ENCODE measurements at regions not wholly inside any gene's neighbourhood (a gene's known extent, or its start where the extent isn't known, plus 50 kb on each side); places are given as distances from the start of the nearest gene placed in this dataset.

GRCh38 chr10:2543142-2543886 lies 524.0 kb upstream of the PFKP start:
- Histone ChIP-seq H3K18ac (ENCODE audit: low read depth, low read length) (no peak overlapping the region), H3K4me2 (ENCODE audit: low read depth, low read length) (no peak overlapping the region), H3K23ac (ENCODE audit: low read depth, low read length) (no peak overlapping the region), H3K9ac (ENCODE audit: low read depth, low read length) (no peak overlapping the region), H2BK20ac (ENCODE audit: low read depth, low read length) (no peak overlapping the region), H3K36me3 (ENCODE audit: control insufficient read depth, insufficient read depth, low read length) (no peaks in the 10 kb centered on the region), H3K27me3 (ENCODE audit: control insufficient read depth, insufficient read depth, low read length) (no peaks in the 10 kb centered on the region), H4K8ac (ENCODE audit: low read depth in 2 of 2, low read length in 2 of 2) (no peak overlapping the region), H2AK5ac (ENCODE audit: low read depth, low read length) (no peak overlapping the region), H4K5ac (ENCODE audit: low read depth, low read length) (no peak overlapping the region), H4K91ac (ENCODE audit: insufficient read depth, low read depth, low read length) (no peak overlapping the region), H2BK120ac (ENCODE audit: low read depth, low read length) (no peak overlapping the region), H3K27ac (ENCODE audit: insufficient read depth, low read length) (no peak overlapping the region), H3K14ac (replicated peaks; ENCODE audit: low read depth, low read length) (no peak overlapping the region), H2AK9ac (replicated peaks; ENCODE audit: low read depth, low read length, poor library complexity) (no peak overlapping the region), H4K20me1 (ENCODE audit: insufficient read depth, low read length) (no peaks in the 10 kb centered on the region), H3K56ac (ENCODE audit: extremely low read depth, insufficient read depth, low read length) (no peak overlapping the region), H3K4ac (ENCODE audit: low read depth, low read length) (no peak overlapping the region), H2BK15ac (ENCODE audit: low read depth, low read length) (no peak overlapping the region), H3K9me1 (ENCODE audit: insufficient read depth, low read length) (no peaks in the 10 kb centered on the region), H3K9me3 (ENCODE audit: control insufficient read depth, insufficient read depth, low read length) (peaks cover 10% of the 10 kb centered on the region), H3K4me1 (ENCODE audit: control insufficient read depth, insufficient read depth, low read length) (no peaks in the 10 kb centered on the region), H3K79me1 (ENCODE audit: low read depth in 1 of 2, low read length in 2 of 2) (no peaks in the 10 kb centered on the region), H3K4me3 (ENCODE audit: insufficient read depth, low read depth, low read length) (no peak overlapping the region), H2BK5ac (ENCODE audit: low read depth, low read length, poor library complexity, severe bottlenecking) (no peak overlapping the region), H2AFZ (replicated peaks; ENCODE audit: low read length, poor library complexity) (no peak overlapping the region)
- ATAC-seq (ENCODE audit: low read depth): no peak
- DNase-seq: no peak
- in situ Hi-C loops (cut with MboI; ENCODE audit: low sequenced_read_pairs): no loop called here
- no TSS peak for BruUV-seq (replicated peaks)
- ChIA-PET POLR2A (ENCODE audit: unreplicated experiment) (no interaction called here), CTCF (no interaction called here)
- TF ChIP-seq RCOR1 (IDR thresholded peaks at IDR 0.05; ENCODE audit: insufficient replicate concordance, low read length): no peak
- TF ChIP-seq CTCF (conservative IDR thresholded peaks at IDR 0.05; ENCODE audit: low read depth, low read length): no peak
- no peak for TF ChIP-seq MXI1 (IDR thresholded peaks at IDR 0.05; ENCODE audit: borderline replicate concordance, low read depth, low read length)
- TF ChIP-seq FOS (IDR thresholded peaks at IDR 0.05; ENCODE audit: low read depth, low read length): no peak
- TF ChIP-seq RAD21 (IDR thresholded peaks at IDR 0.05; ENCODE audit: low read length): no peak
- no peak for TF ChIP-seq USF2 (IDR thresholded peaks at IDR 0.05; ENCODE audit: low read depth, low read length)
- no peak for TF ChIP-seq SMC3 (IDR thresholded peaks at IDR 0.05; ENCODE audit: low read depth, low read length)
- no peak for TF ChIP-seq CHD1 (IDR thresholded peaks at IDR 0.05; ENCODE audit: low read depth, low read length)
- no peak for TF ChIP-seq MAFK (IDR thresholded peaks at IDR 0.05; ENCODE audit: low read depth, low read length)
- TF ChIP-seq NFE2L2 (IDR thresholded peaks at IDR 0.05; ENCODE audit: low read depth, low read length): no peak
- no peak for TF ChIP-seq RFX5 (IDR thresholded peaks at IDR 0.05; ENCODE audit: low read depth, low read length)
- no peak for TF ChIP-seq POLR2A (IDR thresholded peaks at IDR 0.05; ENCODE audit: low read depth, low read length)
- TF ChIP-seq MAZ (IDR thresholded peaks at IDR 0.05; ENCODE audit: borderline replicate concordance, low read depth, low read length): no peak
- no peak for TF ChIP-seq CEBPB (IDR thresholded peaks at IDR 0.05; ENCODE audit: low read depth, low read length)
- TF ChIP-seq BHLHE40 (IDR thresholded peaks at IDR 0.05; ENCODE audit: low read depth, low read length): no peak
- no peak for TF ChIP-seq ELK1 (IDR thresholded peaks at IDR 0.05; ENCODE audit: borderline replicate concordance, low read depth, low read length)
- no CpG with 5 or more reads among the region's 17 CpGs for WGBS, 2 experiments (ENCODE audit: extremely low coverage in 2 of 2, insufficient read length in 1 of 2)
- dilution Hi-C loops (cut with HindIII; ENCODE audit: low sequenced_read_pairs, unreplicated experiment): no loop called here
- intact Hi-C loops (cut with micrococcal nuclease): no loop called here
